ENCODE measurements at regions not wholly inside any gene's neighbourhood (a gene's known extent, or its start where the extent isn't known, plus 50 kb on each side); places are given as distances from the start of the nearest gene placed in this dataset.
"Not testable (repeated sequence)": the region's sequence is repeated elsewhere in the genome, so short reads cannot be mapped to it uniquely, and the experiment has no call there.

- H2AFZ ChIP-seq (ENCODE audit: low read length) = no peak overlapping the region
- POLR2A ChIA-PET = interaction anchor here (0.6 kb wide), 1 partner anchor 1130 kb away, joined by 4 read pairs; no protein-coding TSS in a partner anchor
- H3K4me3 ChIP-seq (ENCODE audit: low read depth, low read length, poor library complexity, severe bottlenecking) = no peak overlapping the region
- H3K9me2 ChIP-seq (ENCODE audit: insufficient read depth, low read length) = no peaks in the 10 kb centered on the region
- H3K27ac ChIP-seq (ENCODE audit: low read depth, low read length, poor library complexity, severe bottlenecking) = no peak overlapping the region
- CTCF ChIA-PET (ENCODE audit: unreplicated experiment) = no interaction called here
- H3K36me3 ChIP-seq (ENCODE audit: insufficient read depth, low read length) = no peaks in the 10 kb centered on the region
- intact Hi-C loops (cut with micrococcal nuclease; ENCODE audit: unreplicated experiment) = no loop called here
- H3K79me2 ChIP-seq (ENCODE audit: insufficient read depth, low read depth, low read length) = no peaks in the 10 kb centered on the region
- H3K4me2 ChIP-seq (ENCODE audit: low read length) = no peak overlapping the region
- H3K4me1 ChIP-seq (ENCODE audit: insufficient read depth, low read length, poor library complexity, severe bottlenecking) = no peaks in the 10 kb centered on the region
- H4K20me1 ChIP-seq (ENCODE audit: insufficient read depth, low read length) = no peaks in the 10 kb centered on the region
- TF ChIP-seq EZH2phosphoT487 (IDR thresholded peaks at IDR 0.05; ENCODE audit: borderline replicate concordance, low read depth, low read length) (no peak), CTCF (conservative IDR thresholded peaks at IDR 0.05; ENCODE audit: low read length) (no peak)
- no peaks in the 10 kb centered on the region for H3K9me3 ChIP-seq (ENCODE audit: low read length)
- no peak for DNase-seq (ENCODE audit: low spot score)
- BruUV-seq (replicated peaks) = no TSS peak
Measured at GRCh38 chr3:194189243-194189791, 53.4 kb downstream of the HES1 start.

GRCh38 chr3:194191850-194192249 lies 55.9 kb downstream of the HES1 start:
- intact Hi-C loops (cut with micrococcal nuclease; ENCODE audit: unreplicated experiment); H3K36me3 ChIP-seq (ENCODE audit: insufficient read depth, low read length); H3K4me2 ChIP-seq (ENCODE audit: low read length); DNase-seq (ENCODE audit: low spot score); H3K79me2 ChIP-seq (ENCODE audit: insufficient read depth, low read depth, low read length); H4K20me1 ChIP-seq (ENCODE audit: insufficient read depth, low read length); H3K4me1 ChIP-seq (ENCODE audit: insufficient read depth, low read length, poor library complexity, severe bottlenecking); H3K27ac ChIP-seq (ENCODE audit: low read depth, low read length, poor library complexity, severe bottlenecking); H3K9me2 ChIP-seq (ENCODE audit: insufficient read depth, low read length); H2AFZ ChIP-seq (ENCODE audit: low read length); CTCF ChIA-PET (ENCODE audit: unreplicated experiment); BruUV-seq (replicated peaks); H3K9me3 ChIP-seq (ENCODE audit: low read length); H3K4me3 ChIP-seq (ENCODE audit: low read depth, low read length, poor library complexity, severe bottlenecking); POLR2A ChIA-PET: not testable (repeated sequence)

DNA sequence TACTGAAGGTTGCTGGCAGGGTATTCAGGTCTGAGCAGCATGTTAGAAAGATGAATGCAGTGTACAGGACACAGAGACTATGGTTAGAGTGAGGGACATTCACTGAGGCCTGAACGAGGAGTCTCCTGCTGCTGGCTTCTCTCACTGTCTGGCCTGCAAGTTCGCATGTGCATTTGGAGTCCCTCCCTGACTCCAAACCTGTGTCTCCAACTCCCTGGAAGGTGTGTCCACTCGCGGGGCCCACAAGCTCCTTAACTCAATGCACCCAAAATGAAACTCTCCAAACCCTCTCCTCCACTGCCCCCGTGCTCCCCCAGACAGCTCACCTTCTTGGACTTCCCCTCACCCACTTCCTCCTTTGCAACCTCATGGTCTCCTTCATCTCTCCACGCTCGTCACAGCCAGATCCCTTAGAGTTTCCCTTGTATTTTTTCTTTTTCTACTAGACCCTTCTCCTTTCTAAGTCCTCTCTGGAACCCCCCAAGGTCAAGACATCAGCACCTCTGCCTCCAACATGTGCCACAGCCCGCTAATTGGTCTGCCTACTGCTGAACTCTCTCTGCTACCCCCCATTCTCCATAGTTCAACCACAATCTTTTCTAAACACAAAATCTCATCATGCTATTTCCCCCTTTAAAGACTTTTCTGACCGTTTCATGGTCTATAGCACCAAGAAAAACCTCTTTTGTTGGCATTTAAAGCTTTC lies 58.3 kb downstream of the HES1 start:
- H3K27ac ChIP-seq (ENCODE audit: low read depth, low read length, poor library complexity, severe bottlenecking) = no peak overlapping the region
- ChIA-PET POLR2A (interaction anchor here (0.6 kb wide), 1 partner anchor 72 kb away, joined by 3 read pairs; no protein-coding TSS in a partner anchor), CTCF (ENCODE audit: unreplicated experiment) (no interaction called here)
- no peak for DNase-seq (ENCODE audit: low spot score)
- no peaks in the 10 kb centered on the region for H3K9me2 ChIP-seq (ENCODE audit: insufficient read depth, low read length)
- no peaks in the 10 kb centered on the region for H4K20me1 ChIP-seq (ENCODE audit: insufficient read depth, low read length)
- no peak for TF ChIP-seq EZH2phosphoT487 (IDR thresholded peaks at IDR 0.05; ENCODE audit: borderline replicate concordance, low read depth, low read length)
- no peak for TF ChIP-seq CTCF (conservative IDR thresholded peaks at IDR 0.05; ENCODE audit: low read length)
- H2AFZ ChIP-seq (ENCODE audit: low read length) = no peak overlapping the region
- no peak overlapping the region for H3K4me3 ChIP-seq (ENCODE audit: low read depth, low read length, poor library complexity, severe bottlenecking)
- H3K4me2 ChIP-seq (ENCODE audit: low read length) = no peak overlapping the region
- intact Hi-C loops (cut with micrococcal nuclease; ENCODE audit: unreplicated experiment) = no loop called here
- H3K9me3 ChIP-seq (ENCODE audit: low read length) = no peaks in the 10 kb centered on the region
- no TSS peak for BruUV-seq (replicated peaks)
- peaks cover 7% of the 10 kb centered on the region for H3K4me1 ChIP-seq (ENCODE audit: insufficient read depth, low read length, poor library complexity, severe bottlenecking)
- H3K36me3 ChIP-seq (ENCODE audit: insufficient read depth, low read length) = no peaks in the 10 kb centered on the region
- no peaks in the 10 kb centered on the region for H3K79me2 ChIP-seq (ENCODE audit: insufficient read depth, low read depth, low read length)
